GM13977 (cell line): ENCODE measurements at regions not wholly inside any gene's neighbourhood (a gene's known extent, or its start where the extent isn't known, plus 50 kb on each side); places are given as distances from the start of the nearest gene placed in this dataset.

Experiments
- DNase-seq: peaks from one replicate; pipeline ENCODE4 v3.0.0; 2012; ENCODE audit warnings: low spot score
- CTCF ChIP-seq: IDR thresholded peaks from 2 replicates; pipeline ENCODE4 v1.5.1; 2012; ENCODE audit warnings: mild to moderate bottlenecking, control low read depth; ENCODE audit not compliant: insufficient read depth; ENCODE audit errors: extremely low read depth, missing control alignments
- in situ Hi-C: fragments of 300-500 bp; cut with MboI; formaldehyde crosslinking; loops from one replicate; pipeline ENCODE4 v1.12.0; 2022; ENCODE audit warnings: low sequenced_read_pairs, low pct_unique_long_range_greater_than_20kb, mixed read lengths, inconsistent platforms; ENCODE audit not compliant: unreplicated experiment

- TF ChIP-seq CTCF: no peak
- in situ Hi-C loops: no loop called here
- no peak for DNase-seq
These were observed 85.1 kb upstream of the CTSO start for GRCh38 chr4:156038772-156039171.

- no peak for TF ChIP-seq CTCF
- in situ Hi-C loops: no loop called here
- DNase-seq: no peak
These were observed 82.8 kb upstream of the CTSO start for GRCh38 chr4:156036496-156036895.

GRCh38 chr4:156029691-156030090 is 76.0 kb upstream of the CTSO start:
- DNase-seq: no peak
- TF ChIP-seq CTCF: no peak
- in situ Hi-C loops: no loop called here

DNA sequence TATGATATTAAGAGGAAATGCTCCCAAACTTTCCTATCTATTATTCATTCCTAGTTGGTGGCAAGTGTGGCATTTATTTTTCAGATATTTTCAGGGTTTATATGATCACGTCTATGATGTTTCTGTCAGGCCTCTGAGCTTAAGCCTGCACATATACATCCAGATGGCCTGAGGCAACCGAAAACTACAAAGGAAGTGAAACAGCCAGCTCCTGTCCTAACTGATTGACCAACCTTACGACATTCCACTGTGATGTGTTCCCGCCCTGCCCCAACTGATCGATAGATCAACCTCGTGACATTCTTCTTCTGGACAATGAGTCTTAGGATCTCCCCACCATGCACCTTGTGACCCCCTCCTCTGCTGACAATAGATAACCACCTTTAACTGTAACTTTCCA is 67.6 kb upstream of the CTSO start:
- in situ Hi-C loops: no loop called here
- no peak for DNase-seq
- no peak for TF ChIP-seq CTCF

DNA sequence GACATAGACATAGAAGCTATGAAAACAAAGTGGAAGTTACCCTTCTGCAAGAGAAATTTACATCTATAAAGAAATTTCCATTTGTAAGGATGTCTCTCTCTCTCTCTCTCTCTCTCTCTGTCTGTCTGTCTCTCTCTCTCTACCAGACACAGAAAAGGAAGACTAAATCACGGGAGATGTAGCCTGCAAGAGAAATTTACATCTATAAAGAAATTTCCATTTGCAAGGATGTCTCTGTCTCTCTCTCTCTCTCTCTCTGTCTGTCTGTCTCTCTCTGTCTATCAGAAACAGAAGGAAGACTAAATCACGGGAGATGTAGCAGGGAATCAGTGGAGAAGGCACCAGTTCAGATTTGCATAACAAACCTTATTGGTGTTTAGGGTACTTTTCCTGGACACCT is 65.6 kb upstream of the CTSO start:
- in situ Hi-C loops: no loop called here
- TF ChIP-seq CTCF: no peak
- DNase-seq: no peak

DNA sequence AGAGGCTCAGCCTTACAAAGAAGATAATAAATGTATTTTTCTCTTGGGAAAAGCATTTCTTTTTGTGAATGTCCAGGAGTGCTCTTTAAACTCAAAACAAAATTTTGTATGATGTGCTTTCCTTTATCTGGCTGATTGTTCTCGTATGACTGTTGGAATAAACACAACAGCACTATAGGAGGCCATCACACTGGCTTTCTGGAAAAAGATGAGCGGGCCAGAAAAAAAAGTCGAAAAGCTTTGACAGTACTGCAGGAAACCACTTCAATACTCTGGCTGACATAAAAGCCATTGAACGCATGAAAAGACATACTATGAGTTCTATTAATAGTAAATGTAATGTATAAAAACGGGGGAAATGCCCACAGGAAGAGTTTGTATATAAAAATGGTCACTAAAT is 64.7 kb upstream of the CTSO start:
- TF ChIP-seq CTCF: no peak
- DNase-seq: no peak
- in situ Hi-C loops: no loop called here

DNA sequence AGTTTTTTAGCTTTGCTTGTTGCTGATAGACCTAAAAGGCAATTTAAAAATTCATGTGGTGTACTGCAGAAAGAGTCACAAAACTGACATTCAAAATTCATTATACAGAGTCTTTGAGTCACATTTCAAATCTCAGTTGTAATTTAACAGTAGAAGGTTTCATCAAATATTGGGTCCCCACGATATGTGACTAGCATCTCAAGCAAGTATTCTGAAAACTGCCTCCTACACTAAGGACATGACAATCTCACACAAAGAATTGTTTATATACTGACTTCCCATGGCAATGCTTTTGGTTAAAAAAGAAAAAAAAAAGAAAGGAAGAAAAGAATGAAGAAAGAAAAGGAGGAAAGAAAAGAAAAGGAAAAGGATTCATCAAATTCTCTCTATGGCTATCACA is 62.1 kb upstream of the CTSO start:
- no peak for DNase-seq
- no peak for TF ChIP-seq CTCF
- in situ Hi-C loops: no loop called here
